Mucosa of descending colon (tissue), 3 donors: ENCODE measurements at regions not wholly inside any gene's neighbourhood (a gene's known extent, or its start where the extent isn't known, plus 50 kb on each side); places are given as distances from the start of the nearest gene placed in this dataset.
"Not testable (repeated sequence)": the region's sequence is repeated elsewhere in the genome, so short reads cannot be mapped to it uniquely, and the experiment has no call there.

Experiments used
- ATAC-seq: fragments of 200-7000 bp; cut with Tn5 transposase; one replicate; pipeline ENCODE4 v1.9.1; 2020; ENCODE audit warnings: mild to moderate bottlenecking, moderate library complexity
- DNase-seq, 3 donors: peaks; one replicate each; pipeline ENCODE4 v3.0.0-alpha.2; 2020
- H3K36me3 ChIP-seq: fragments of 200-600 bp; one replicate; pipeline ENCODE4 v1.8.0; 2021; ENCODE audit warnings: low read depth, mild to moderate bottlenecking
- H3K4me1 ChIP-seq: fragments of 200-600 bp; one replicate; pipeline ENCODE4 v1.8.0; 2021; ENCODE audit warnings: low read depth, mild to moderate bottlenecking
- H3K4me3 ChIP-seq: fragments of 200-600 bp; one replicate; pipeline ENCODE4 v1.8.0; 2021; ENCODE audit warnings: mild to moderate bottlenecking
- H3K9me3 ChIP-seq: fragments of 200-600 bp; one replicate; pipeline ENCODE4 v1.8.0; 2021; ENCODE audit warnings: mild to moderate bottlenecking
- CTCF ChIP-seq: fragments of 200-600 bp; IDR thresholded peaks from one replicate; pipeline ENCODE4 v1.8.0; 2022; ENCODE audit warnings: antibody characterized with exemption, mild to moderate bottlenecking
- intact Hi-C, 2 donors: fragments of 100-400 bp; cut with DNase I in 1 of 2; cut with micrococcal nuclease in 1 of 2; formaldehyde crosslinking; loops; one replicate each; pipeline versions ENCODE4 v1.11.0 to v1.11.1; 2022; cut with DNase I, micrococcal nuclease
- donor health status: DM: no; HTN: no; CAD: no; lungs with moderate emphysema.
- donor health status: DM: no; HTN: no; CAD: no.
- donor health status: DM: no; HTN: yes; CAD: no.

GRCh38 chr7:133165001-133165400 lies 83.1 kb upstream of the CHCHD3 start:
- Histone ChIP-seq H3K4me3 (no peak overlapping the region), H3K4me1 (no peaks in the 10 kb centered on the region), H3K9me3 (no peaks in the 10 kb centered on the region), H3K36me3 (no peaks in the 10 kb centered on the region)
- TF ChIP-seq CTCF: no peak
- ATAC-seq: no peak
- DNase-seq: no peak
- intact Hi-C loops: no loop called here

GRCh38 chr7:133165529-133165928 lies 83.6 kb upstream of the CHCHD3 start:
- TF ChIP-seq CTCF: no peak
- no peak overlapping the region for H3K4me3 ChIP-seq
- intact Hi-C loops: no loop called here
- H3K9me3 ChIP-seq: no peaks in the 10 kb centered on the region
- no peak for ATAC-seq
- no peak for DNase-seq
- H3K36me3 ChIP-seq: no peaks in the 10 kb centered on the region
- H3K4me1 ChIP-seq: no peaks in the 10 kb centered on the region

GRCh38 chr7:133167300-133167699 lies 85.4 kb upstream of the CHCHD3 start:
- intact Hi-C loops: no loop called here

GRCh38 chr7:133169167-133169822 lies 83.6 kb upstream of the EXOC4 start:
- H3K4me1 ChIP-seq, H3K4me3 ChIP-seq, ATAC-seq, DNase-seq, H3K36me3 ChIP-seq, intact Hi-C loops, H3K9me3 ChIP-seq: not testable (repeated sequence)

More at GRCh38 chr7:133167300-133167699, 85.4 kb upstream of the CHCHD3 start:
- H3K4me3 ChIP-seq: no peak overlapping the region
- DNase-seq: no peak
- no peaks in the 10 kb centered on the region for H3K4me1 ChIP-seq
- no peaks in the 10 kb centered on the region for H3K36me3 ChIP-seq
- TF ChIP-seq CTCF: no peak
- no peaks in the 10 kb centered on the region for H3K9me3 ChIP-seq
- ATAC-seq: no peak

GRCh38 chr7:133177476-133177875 lies 75.4 kb upstream of the EXOC4 start:
- DNase-seq, H3K36me3 ChIP-seq, ATAC-seq, H3K4me3 ChIP-seq, H3K9me3 ChIP-seq, intact Hi-C loops, H3K4me1 ChIP-seq: not testable (repeated sequence)

GRCh38 chr7:133180717-133181116 lies 72.2 kb upstream of the EXOC4 start:
- intact Hi-C loops: no loop called here
- no peak for DNase-seq
- no peak for TF ChIP-seq CTCF
- H3K36me3 ChIP-seq: no peaks in the 10 kb centered on the region
- ATAC-seq: no peak
- no peaks in the 10 kb centered on the region for H3K9me3 ChIP-seq
- H3K4me3 ChIP-seq: no peak overlapping the region
- H3K4me1 ChIP-seq: no peaks in the 10 kb centered on the region
